Neural cell (in vitro differentiated cells): ENCODE measurements at regions not wholly inside any gene's neighbourhood (a gene's known extent, or its start where the extent isn't known, plus 50 kb on each side); places are given as distances from the start of the nearest gene placed in this dataset.

Experiments used
- CTCF ChIP-seq: fragments of 450-650 bp; IDR thresholded peaks from 2 replicates; pipeline ENCODE4 v1.5.1; 2014; ENCODE audit warnings: antibody characterized with exemption, mild to moderate bottlenecking, moderate library complexity; ENCODE audit not compliant: poor library complexity, severe bottlenecking
- EP300 ChIP-seq: fragments of 450-650 bp; conservative IDR thresholded peaks from 2 replicates; pipeline ENCODE4 v1.6.1; 2014; ENCODE audit warnings: antibody characterized with exemption, mild to moderate bottlenecking, moderate library complexity; ENCODE audit not compliant: poor library complexity, severe bottlenecking

DNA sequence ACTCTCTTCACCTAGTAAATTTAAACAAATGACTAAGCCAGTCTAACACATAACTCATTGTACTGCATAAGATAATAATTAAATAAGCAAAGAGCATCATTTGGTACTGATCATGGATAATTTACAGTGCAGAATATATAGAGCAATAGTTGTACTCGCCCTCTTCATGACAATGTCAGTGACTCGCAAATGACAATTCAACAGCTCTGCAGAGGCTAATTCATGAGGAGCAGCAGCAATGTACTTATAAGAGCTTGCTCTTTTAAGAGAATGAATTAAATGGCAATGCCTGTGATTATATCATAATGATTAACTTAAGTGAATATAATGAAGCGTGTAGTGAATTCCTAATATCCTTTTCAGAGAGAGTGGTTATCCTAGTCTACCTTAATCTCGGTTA lies 284.5 kb upstream of the PCDH20 start:
- TF ChIP-seq CTCF (no peak), EP300 (no peak)
